ENCODE measurements at regions not wholly inside any gene's neighbourhood (a gene's known extent, or its start where the extent isn't known, plus 50 kb on each side); places are given as distances from the start of the nearest gene placed in this dataset.

GRCh38 chr5:124398460-124398859 is 348.0 kb downstream of the ZNF608 start:
- no peaks in the 10 kb centered on the region for H3K36me3 ChIP-seq
- H3K27ac ChIP-seq: no peak overlapping the region
- DNase-seq: no peak
- H3K27me3 ChIP-seq: no peaks in the 10 kb centered on the region
- H3K4me1 ChIP-seq: peaks cover 0 to 28% (median 5%) of the 10 kb centered on the region in 12 donors
- intact Hi-C loops (cut with DNase I): no loop called here
- TF ChIP-seq POLR2A (IDR thresholded peaks at IDR 0.05): no peak
- TF ChIP-seq CTCF (IDR thresholded peaks at IDR 0.05): no peak
- no peak overlapping the region for H3K4me3 ChIP-seq
- WGBS, 4 donors: 56 to 78% (median 59%) methylated on average over 2 of the region's 2 CpGs
- H3K9me3 ChIP-seq: no peaks in the 10 kb centered on the region
- ATAC-seq: no peak

- H3K36me3 ChIP-seq: no peaks in the 10 kb centered on the region
- no peaks in the 10 kb centered on the region for H3K27me3 ChIP-seq
- no peak for ATAC-seq
- H3K4me1 ChIP-seq: peaks cover 0 to 22% (median 4%) of the 10 kb centered on the region in 12 donors
- WGBS, 4 donors: 88 to 92% (median 91%) methylated on average over 2 of the region's 2 CpGs
- no peak overlapping the region for H3K4me3 ChIP-seq
- H3K27ac ChIP-seq: no peak overlapping the region
- no peaks in the 10 kb centered on the region for H3K9me3 ChIP-seq
- no peak for TF ChIP-seq CTCF (IDR thresholded peaks at IDR 0.05)
- no peak for TF ChIP-seq POLR2A (IDR thresholded peaks at IDR 0.05)
- intact Hi-C loops (cut with DNase I): no loop called here
- DNase-seq: no peak
Observed at GRCh38 chr5:124397317-124397716, 349.1 kb downstream of the ZNF608 start.

- Histone ChIP-seq H3K4me1 (peaks cover 0 to 13% (median 0%) of the 10 kb centered on the region in 12 donors), H3K27ac (no peak overlapping the region), H3K4me3 (no peak overlapping the region), H3K9me3 (peaks cover 0 to 6% (median 1%) of the 10 kb centered on the region in 12 donors), H3K36me3 (no peaks in the 10 kb centered on the region), H3K27me3 (no peaks in the 10 kb centered on the region)
- TF ChIP-seq POLR2A (IDR thresholded peaks at IDR 0.05): no peak
- TF ChIP-seq CTCF (IDR thresholded peaks at IDR 0.05): no peak
- DNase-seq: no peak
- no peak for ATAC-seq
- WGBS, 4 donors: 73 to 96% (median 95%) methylated on average over 5 of the region's 5 CpGs
- intact Hi-C loops (cut with DNase I): no loop called here
Observed at GRCh38 chr5:124395926-124396325, 350.5 kb downstream of the ZNF608 start.

GRCh38 chr5:124395287-124395686 is 351.2 kb downstream of the ZNF608 start:
- WGBS, 4 donors: 72 to 81% (median 77%) methylated on average over 11 of the region's 11 CpGs
- peaks cover 0 to 12% (median 8%) of the 10 kb centered on the region in 12 donors for H3K9me3 ChIP-seq
- no peaks in the 10 kb centered on the region for H3K36me3 ChIP-seq
- TF ChIP-seq POLR2A (IDR thresholded peaks at IDR 0.05) (no peak), CTCF (IDR thresholded peaks at IDR 0.05) (no peak)
- ATAC-seq: peak in 2 of 4 donors; percentile 36 to 37
- H3K27me3 ChIP-seq: no peaks in the 10 kb centered on the region
- no peak overlapping the region for H3K4me3 ChIP-seq
- peaks cover 0 to 13% (median 0%) of the 10 kb centered on the region in 12 donors for H3K4me1 ChIP-seq
- DNase-seq: no peak
- intact Hi-C loops (cut with DNase I): no loop called here
- H3K27ac ChIP-seq: no peak overlapping the region
